GM23338 (cell line): ENCODE measurements at regions not wholly inside any gene's neighbourhood (a gene's known extent, or its start where the extent isn't known, plus 50 kb on each side); places are given as distances from the start of the nearest gene placed in this dataset.
"Not testable (repeated sequence)": the region's sequence is repeated elsewhere in the genome, so short reads cannot be mapped to it uniquely, and the experiment has no call there.

Experiments
- ATAC-seq: fragments of 200-7000 bp; cut with Tn5 transposase; 3 replicates; pipeline ENCODE4 v1.9.1; 2020
- DNase-seq: peaks from one replicate; pipeline ENCODE4 v3.0.0-alpha.2; 2015; ENCODE audit warnings: low spot score
- H2AFZ ChIP-seq: fragments of 200-600 bp; sonication (generic); 2 replicates; pipeline ENCODE4 v1.8.0; 2016; ENCODE audit warnings: antibody characterized with exemption, mild to moderate bottlenecking, moderate library complexity
- H3F3A ChIP-seq: fragments of 200-600 bp; sonication (generic); replicated peaks from 2 replicates; pipeline ENCODE4 v1.8.0; 2017; ENCODE audit warnings: antibody characterized with exemption, mixed run types, low read depth
- H3K27ac ChIP-seq: fragments of 200-600 bp; sonication (generic); 2 replicates; pipeline ENCODE4 v1.6.1; 2016; ENCODE audit warnings: low read depth
- H3K27me3 ChIP-seq: fragments of 200-600 bp; sonication (generic); 2 replicates; pipeline ENCODE4 v1.8.0; 2016; ENCODE audit warnings: mild to moderate bottlenecking, mixed run types, moderate library complexity; ENCODE audit not compliant: insufficient read depth
- H3K36me3 ChIP-seq: fragments of 200-600 bp; sonication (generic); 2 replicates; pipeline ENCODE4 v1.8.0; 2016; ENCODE audit warnings: mild to moderate bottlenecking; ENCODE audit not compliant: insufficient read depth
- H3K4me1 ChIP-seq: fragments of 200-600 bp; sonication (generic); 2 replicates; pipeline ENCODE4 v1.8.0; 2016; ENCODE audit warnings: mild to moderate bottlenecking, moderate library complexity; ENCODE audit not compliant: insufficient read depth
- H3K4me2 ChIP-seq: fragments of 200-600 bp; sonication (generic); 2 replicates; pipeline ENCODE4 v1.7.1; 2017; ENCODE audit warnings: mixed run types
- H3K4me3 ChIP-seq: fragments of 200-600 bp; sonication (generic); 2 replicates; pipeline ENCODE4 v1.6.1; 2016; ENCODE audit warnings: mixed run types
- H3K79me2 ChIP-seq: fragments of 200-600 bp; sonication (generic); replicated peaks from 2 replicates; pipeline ENCODE4 v1.8.0; 2017; ENCODE audit warnings: mild to moderate bottlenecking; ENCODE audit not compliant: insufficient read depth
- H3K9me2 ChIP-seq: fragments of 200-600 bp; sonication (generic); 2 replicates; pipeline ENCODE4 v1.8.0; 2017; ENCODE audit not compliant: insufficient read depth
- H4K20me1 ChIP-seq: fragments of 200-600 bp; sonication (generic); replicated peaks from 2 replicates; pipeline ENCODE4 v1.8.0; 2017; ENCODE audit warnings: mild to moderate bottlenecking; ENCODE audit not compliant: insufficient read depth
- H3K27ac Mint-ChIP-seq: 2 replicates; pipeline ENCODE4 v1.8.0; 2020; ENCODE audit warnings: inconsistent platforms, mild to moderate bottlenecking, moderate library complexity, mixed read lengths
- H3K27me3 Mint-ChIP-seq: 3 replicates; pipeline ENCODE4 v1.8.0; 2022; ENCODE audit warnings: low read depth, mild to moderate bottlenecking, moderate library complexity, mixed read lengths, inconsistent platforms; ENCODE audit not compliant: insufficient read depth, poor library complexity
- H3K36me3 Mint-ChIP-seq: 3 replicates; pipeline ENCODE4 v1.8.0; 2021; ENCODE audit warnings: low read depth, mild to moderate bottlenecking, inconsistent platforms, moderate library complexity, mixed read lengths
- H3K4me1 Mint-ChIP-seq: 3 replicates; pipeline ENCODE4 v1.8.0; 2020; ENCODE audit warnings: mild to moderate bottlenecking, inconsistent platforms, mixed read lengths
- H3K4me3 Mint-ChIP-seq: 3 replicates; pipeline ENCODE4 v1.8.0; 2021; ENCODE audit warnings: moderate library complexity, mild to moderate bottlenecking, inconsistent platforms, mixed read lengths
- H3K9me3 Mint-ChIP-seq: 3 replicates; pipeline ENCODE4 v1.8.0; 2020; ENCODE audit warnings: moderate library complexity, mild to moderate bottlenecking, inconsistent platforms, mixed read lengths

- not testable (repeated sequence) for H3K9me2 ChIP-seq, H3K4me1 ChIP-seq, H3K27me3 ChIP-seq, H3K36me3 Mint-ChIP-seq, H3K27ac ChIP-seq, DNase-seq, H3K9me3 Mint-ChIP-seq, H4K20me1 ChIP-seq, ATAC-seq, H3K4me1 Mint-ChIP-seq, H3K4me3 Mint-ChIP-seq, H3F3A ChIP-seq, H3K36me3 ChIP-seq, H2AFZ ChIP-seq, H3K4me3 ChIP-seq, H3K27ac Mint-ChIP-seq, H3K27me3 Mint-ChIP-seq, H3K79me2 ChIP-seq, H3K4me2 ChIP-seq
Measured at GRCh38 chr9:61402692-61403091, 212.9 kb downstream of the SPATA31A7 start.

GRCh38 chr9:61411933-61412605 lies 222.2 kb downstream of the SPATA31A7 start:
- not testable (repeated sequence) for ATAC-seq, H3K4me3 Mint-ChIP-seq, DNase-seq, H3K36me3 ChIP-seq, H3K27ac ChIP-seq, H3K79me2 ChIP-seq, H3K4me3 ChIP-seq, H3K4me1 Mint-ChIP-seq, H3K4me1 ChIP-seq, H3K27me3 Mint-ChIP-seq, H3K4me2 ChIP-seq, H4K20me1 ChIP-seq, H3F3A ChIP-seq, H3K27me3 ChIP-seq, H3K27ac Mint-ChIP-seq, H3K9me2 ChIP-seq, H3K36me3 Mint-ChIP-seq, H3K9me3 Mint-ChIP-seq, H2AFZ ChIP-seq

GRCh38 chr9:61412738-61413137 lies 222.9 kb downstream of the SPATA31A7 start:
- not testable (repeated sequence) for H3K4me2 ChIP-seq, H3K27me3 Mint-ChIP-seq, H3K4me3 Mint-ChIP-seq, H3K4me1 Mint-ChIP-seq, H3K27ac ChIP-seq, H3K36me3 ChIP-seq, H4K20me1 ChIP-seq, H3K79me2 ChIP-seq, H3K27ac Mint-ChIP-seq, H2AFZ ChIP-seq, H3K36me3 Mint-ChIP-seq, DNase-seq, H3K9me2 ChIP-seq, H3K9me3 Mint-ChIP-seq, H3K4me3 ChIP-seq, H3K27me3 ChIP-seq, H3K4me1 ChIP-seq, H3F3A ChIP-seq, ATAC-seq

GRCh38 chr9:61418174-61418573 lies 228.3 kb downstream of the SPATA31A7 start:
- not testable (repeated sequence) for H3K4me1 Mint-ChIP-seq, H3K4me2 ChIP-seq, H3F3A ChIP-seq, H3K4me1 ChIP-seq, H3K36me3 ChIP-seq, H3K27ac Mint-ChIP-seq, H3K9me3 Mint-ChIP-seq, H4K20me1 ChIP-seq, H3K4me3 ChIP-seq, H3K79me2 ChIP-seq, H3K27me3 ChIP-seq, H3K27ac ChIP-seq, ATAC-seq, H3K4me3 Mint-ChIP-seq, H3K9me2 ChIP-seq, H2AFZ ChIP-seq, H3K36me3 Mint-ChIP-seq, H3K27me3 Mint-ChIP-seq, DNase-seq

- DNase-seq, H2AFZ ChIP-seq, H3K36me3 ChIP-seq, H3K27me3 ChIP-seq, H3K79me2 ChIP-seq, H4K20me1 ChIP-seq, H3K4me1 Mint-ChIP-seq, H3F3A ChIP-seq, H3K27ac Mint-ChIP-seq, H3K9me3 Mint-ChIP-seq, ATAC-seq, H3K4me3 ChIP-seq, H3K36me3 Mint-ChIP-seq, H3K4me3 Mint-ChIP-seq, H3K27ac ChIP-seq, H3K9me2 ChIP-seq, H3K27me3 Mint-ChIP-seq, H3K4me2 ChIP-seq, H3K4me1 ChIP-seq: not testable (repeated sequence)
Measured at GRCh38 chr9:61420267-61420958, 230.6 kb downstream of the SPATA31A7 start.

GRCh38 chr9:61447189-61447588 lies 257.4 kb downstream of the SPATA31A7 start:
- not testable (repeated sequence) for H2AFZ ChIP-seq, H3K27ac Mint-ChIP-seq, ATAC-seq

More at GRCh38 chr9:61447189-61447588, 257.4 kb downstream of the SPATA31A7 start:
- not testable (repeated sequence) for H4K20me1 ChIP-seq, H3K36me3 ChIP-seq, H3K4me3 Mint-ChIP-seq, DNase-seq, H3K27me3 ChIP-seq, H3K9me3 Mint-ChIP-seq, H3K79me2 ChIP-seq, H3K9me2 ChIP-seq, H3K4me1 ChIP-seq, H3K27ac ChIP-seq, H3K27me3 Mint-ChIP-seq, H3K4me2 ChIP-seq, H3K4me3 ChIP-seq, H3K36me3 Mint-ChIP-seq, H3K4me1 Mint-ChIP-seq, H3F3A ChIP-seq
